ENCODE measurements at regions not wholly inside any gene's neighbourhood (a gene's known extent, or its start where the extent isn't known, plus 50 kb on each side); places are given as distances from the start of the nearest gene placed in this dataset.

DNA sequence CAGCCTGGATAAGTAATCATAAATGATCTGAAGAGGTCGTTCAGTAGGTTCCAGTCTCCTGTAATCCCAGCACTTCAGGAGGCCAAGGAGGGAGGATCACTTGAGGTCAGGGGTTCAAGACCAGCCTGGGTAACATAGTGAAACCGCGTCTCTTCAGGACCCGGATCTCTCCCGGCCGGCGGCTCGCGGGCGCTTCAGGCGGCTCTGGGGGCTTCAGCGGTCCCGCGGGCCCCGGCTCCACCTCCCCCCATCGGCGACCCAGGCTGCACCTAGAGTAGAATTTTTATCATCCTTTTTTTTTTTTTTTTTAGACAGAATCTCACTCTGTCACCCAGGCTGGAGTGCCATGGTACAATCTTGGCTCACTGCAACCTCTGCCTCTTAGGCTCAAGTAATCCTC is 95.9 kb downstream of the ABCC12 start:
- TF ChIP-seq POLR2AphosphoS5 (IDR thresholded peaks at IDR 0.05) (no peak), POLR2A (IDR thresholded peaks at IDR 0.05) (no peak)
- TF ChIP-seq, protein P1, sequence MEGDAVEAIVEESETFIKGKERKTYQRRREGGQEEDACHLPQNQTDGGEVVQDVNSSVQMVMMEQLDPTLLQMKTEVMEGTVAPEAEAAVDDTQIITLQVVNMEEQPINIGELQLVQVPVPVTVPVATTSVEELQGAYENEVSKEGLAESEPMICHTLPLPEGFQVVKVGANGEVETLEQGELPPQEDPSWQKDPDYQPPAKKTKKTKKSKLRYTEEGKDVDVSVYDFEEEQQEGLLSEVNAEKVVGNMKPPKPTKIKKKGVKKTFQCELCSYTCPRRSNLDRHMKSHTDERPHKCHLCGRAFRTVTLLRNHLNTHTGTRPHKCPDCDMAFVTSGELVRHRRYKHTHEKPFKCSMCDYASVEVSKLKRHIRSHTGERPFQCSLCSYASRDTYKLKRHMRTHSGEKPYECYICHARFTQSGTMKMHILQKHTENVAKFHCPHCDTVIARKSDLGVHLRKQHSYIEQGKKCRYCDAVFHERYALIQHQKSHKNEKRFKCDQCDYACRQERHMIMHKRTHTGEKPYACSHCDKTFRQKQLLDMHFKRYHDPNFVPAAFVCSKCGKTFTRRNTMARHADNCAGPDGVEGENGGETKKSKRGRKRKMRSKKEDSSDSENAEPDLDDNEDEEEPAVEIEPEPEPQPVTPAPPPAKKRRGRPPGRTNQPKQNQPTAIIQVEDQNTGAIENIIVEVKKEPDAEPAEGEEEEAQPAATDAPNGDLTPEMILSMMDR (IDR thresholded peaks at IDR 0.05) = no peak
